IMR-90 (cell line): ENCODE measurements at regions not wholly inside any gene's neighbourhood (a gene's known extent, or its start where the extent isn't known, plus 50 kb on each side); places are given as distances from the start of the nearest gene placed in this dataset.

Source experiments
- ATAC-seq: fragments of 200-7000 bp; cut with Tn5 transposase; 2 replicates; pipeline ENCODE4 v1.9.1; 2020; ENCODE audit warnings: low read depth, mild to moderate bottlenecking, moderate library complexity
- BruUV-seq: library from RNA; stranded (reverse); fragments of 400-500 nt; replicated peaks from 2 replicates; lab custom pipeline; 2021; lab: Mats Ljungman, UMichigan
- CTCF ChIA-PET: fragments of 300-600 bp; formaldehyde crosslinking; extraction: SDS; loops from one replicate; lab custom pipeline; 2021; ENCODE audit warnings: antibody characterized with exemption; lab: Yijun Ruan, JAX
- POLR2A ChIA-PET: fragments of 300-600 bp; sonication (Branson Sonifier 250); formaldehyde crosslinking; loops from one replicate; lab custom pipeline; 2022; ENCODE audit warnings: antibody characterized with exemption; ENCODE audit not compliant: unreplicated experiment; lab: Charles Lee
- DNase-seq: peaks from one replicate; pipeline ENCODE4 v3.0.0; 2013
- H2AFZ ChIP-seq: replicated peaks from 2 replicates; pipeline ENCODE3; 2013; ENCODE audit warnings: low read length, mild to moderate bottlenecking; ENCODE audit not compliant: poor library complexity
- H2AK5ac ChIP-seq: 2 replicates; pipeline ENCODE4 v1.6.1; 2013; ENCODE audit warnings: low read depth, low read length, inconsistent platforms
- H2AK9ac ChIP-seq: replicated peaks from 2 replicates; pipeline ENCODE3; 2013; ENCODE audit warnings: mild to moderate bottlenecking, low read depth, low read length, moderate library complexity; ENCODE audit not compliant: poor library complexity
- H2BK120ac ChIP-seq: 2 replicates; pipeline ENCODE4 v1.6.1; 2013; ENCODE audit warnings: low read depth, low read length, inconsistent platforms
- H2BK15ac ChIP-seq: 3 replicates; pipeline ENCODE4 v1.6.1; 2013; ENCODE audit warnings: low read depth, low read length, inconsistent platforms
- H2BK20ac ChIP-seq: 2 replicates; pipeline ENCODE4 v1.6.1; 2013; ENCODE audit warnings: low read depth, mild to moderate bottlenecking, inconsistent platforms, low read length, moderate library complexity
- H2BK5ac ChIP-seq: 2 replicates; pipeline ENCODE4 v1.6.1; 2013; ENCODE audit warnings: mild to moderate bottlenecking, low read depth, low read length, inconsistent platforms; ENCODE audit not compliant: poor library complexity, severe bottlenecking
- H3K14ac ChIP-seq: replicated peaks from 2 replicates; pipeline ENCODE4 v1.6.1; 2013; ENCODE audit warnings: low read depth, low read length, inconsistent platforms
- H3K18ac ChIP-seq: 2 replicates; pipeline ENCODE4 v1.6.1; 2013; ENCODE audit warnings: low read depth, low read length, control low read depth
- H3K23ac ChIP-seq: 2 replicates; pipeline ENCODE4 v1.6.1; 2013; ENCODE audit warnings: low read depth, low read length, inconsistent platforms
- H3K27ac ChIP-seq: 2 replicates; pipeline ENCODE4 v1.5.1; 2013; ENCODE audit warnings: mild to moderate bottlenecking, control low read depth, low read length; ENCODE audit not compliant: insufficient read depth
- H3K27me3 ChIP-seq: 2 replicates; pipeline ENCODE4 v1.6.1; 2013; ENCODE audit warnings: low read length; ENCODE audit not compliant: control insufficient read depth, insufficient read depth
- H3K36me3 ChIP-seq: 2 replicates; pipeline ENCODE4 v1.6.1; 2013; ENCODE audit warnings: low read length, mixed read lengths; ENCODE audit not compliant: control insufficient read depth, insufficient read depth
- H3K4ac ChIP-seq: 2 replicates; pipeline ENCODE4 v1.6.1; 2013; ENCODE audit warnings: low read depth, low read length, inconsistent platforms
- H3K4me1 ChIP-seq: 2 replicates; pipeline ENCODE4 v1.6.1; 2013; ENCODE audit warnings: low read length, mixed read lengths; ENCODE audit not compliant: control insufficient read depth, insufficient read depth
- H3K4me2 ChIP-seq: 2 replicates; pipeline ENCODE4 v1.6.1; 2013; ENCODE audit warnings: low read depth, mild to moderate bottlenecking, control low read depth, low read length, moderate library complexity
- H3K4me3 ChIP-seq: 2 replicates; pipeline ENCODE4 v1.5.1; 2013; ENCODE audit warnings: low read depth, mild to moderate bottlenecking, control low read depth, low read length, moderate library complexity; ENCODE audit not compliant: insufficient read depth
- H3K56ac ChIP-seq: 2 replicates; pipeline ENCODE4 v1.6.1; 2013; ENCODE audit warnings: low read length, inconsistent platforms; ENCODE audit not compliant: insufficient read depth; ENCODE audit errors: extremely low read depth
- H3K79me1 ChIP-seq, 2 experiments: 2 replicates each; pipeline ENCODE4 v1.6.1; 2013; ENCODE audit warnings: low read length in 2 of 2, inconsistent platforms in 1 of 2, low read depth in 1 of 2
- H3K9ac ChIP-seq: 2 replicates; pipeline ENCODE4 v1.6.1; 2013; ENCODE audit warnings: low read depth, low read length, control low read depth
- H3K9me1 ChIP-seq: 2 replicates; pipeline ENCODE4 v1.6.1; 2013; ENCODE audit warnings: low read length, inconsistent platforms; ENCODE audit not compliant: insufficient read depth
- H3K9me3 ChIP-seq: 2 replicates; pipeline ENCODE4 v1.6.1; 2013; ENCODE audit warnings: low read length; ENCODE audit not compliant: control insufficient read depth, insufficient read depth
- H4K20me1 ChIP-seq: 2 replicates; pipeline ENCODE4 v1.6.1; 2013; ENCODE audit warnings: low read length, inconsistent platforms; ENCODE audit not compliant: insufficient read depth
- H4K5ac ChIP-seq: 2 replicates; pipeline ENCODE4 v1.6.1; 2013; ENCODE audit warnings: mild to moderate bottlenecking, low read depth, low read length, control low read depth
- H4K8ac ChIP-seq, 2 experiments: 2 replicates each; pipeline ENCODE4 v1.6.1; 2013; ENCODE audit warnings: low read depth in 2 of 2, low read length in 2 of 2, control low read depth in 1 of 2, inconsistent platforms in 1 of 2
- H4K91ac ChIP-seq: 2 replicates; pipeline ENCODE4 v1.6.1; 2013; ENCODE audit warnings: low read depth, low read length, inconsistent platforms; ENCODE audit not compliant: insufficient read depth
- BHLHE40 ChIP-seq: fragments of 150-350 bp; IDR thresholded peaks from 2 replicates; pipeline ENCODE4 v1.6.1; 2016; ENCODE audit warnings: mild to moderate bottlenecking, low read depth, low read length
- CEBPB ChIP-seq: IDR thresholded peaks from 2 replicates; pipeline ENCODE4 v1.6.1; 2012; ENCODE audit warnings: low read depth, low read length, improper control_type of control experiment
- CHD1 ChIP-seq: IDR thresholded peaks from 2 replicates; pipeline ENCODE4 v1.6.1; 2012; ENCODE audit warnings: low read depth, low read length, improper control_type of control experiment
- FOS ChIP-seq: fragments of 150-350 bp; IDR thresholded peaks from 2 replicates; pipeline ENCODE4 v1.6.1; 2016; ENCODE audit warnings: low read depth, low read length
- MAFK ChIP-seq: IDR thresholded peaks from 2 replicates; pipeline ENCODE4 v1.6.1; 2012; ENCODE audit warnings: low read depth, low read length, improper control_type of control experiment
- MAZ ChIP-seq: IDR thresholded peaks from 2 replicates; pipeline ENCODE4 v1.6.1; 2012; ENCODE audit warnings: low read depth, mild to moderate bottlenecking, low read length, improper control_type of control experiment, moderate library complexity, borderline replicate concordance
- MXI1 ChIP-seq: IDR thresholded peaks from 2 replicates; pipeline ENCODE4 v1.6.1; 2012; ENCODE audit warnings: low read depth, mild to moderate bottlenecking, low read length, moderate library complexity, borderline replicate concordance
- NFE2L2 ChIP-seq: fragments of 150-350 bp; IDR thresholded peaks from 2 replicates; pipeline ENCODE4 v1.6.1; 2016; ENCODE audit warnings: low read depth, mild to moderate bottlenecking, low read length
- POLR2A ChIP-seq: IDR thresholded peaks from 2 replicates; pipeline ENCODE4 v1.6.1; 2012; ENCODE audit warnings: mild to moderate bottlenecking, low read depth, low read length
- RAD21 ChIP-seq: IDR thresholded peaks from 2 replicates; pipeline ENCODE4 v1.6.1; 2012; ENCODE audit warnings: low read length, improper control_type of control experiment
- RCOR1 ChIP-seq: IDR thresholded peaks from 2 replicates; pipeline ENCODE4 v1.6.1; 2012; ENCODE audit warnings: mild to moderate bottlenecking, low read length, improper control_type of control experiment; ENCODE audit not compliant: insufficient replicate concordance
- RFX5 ChIP-seq: IDR thresholded peaks from 2 replicates; pipeline ENCODE4 v1.8.0; 2012; ENCODE audit warnings: low read depth, mild to moderate bottlenecking, low read length, moderate library complexity
- SMC3 ChIP-seq: fragments of 150-350 bp; IDR thresholded peaks from 2 replicates; pipeline ENCODE4 v1.6.1; 2016; ENCODE audit warnings: low read depth, mild to moderate bottlenecking, antibody characterized with exemption, low read length, moderate library complexity
- WGBS, 2 experiments: methylation state at CpG; one replicate each; pipeline versions ENCODE4 v1.1.5 to v1.1.7; 2013; ENCODE audit warnings: missing lambda C conversion rate in 2 of 2; ENCODE audit not compliant: insufficient read length in 1 of 2; ENCODE audit errors: extremely low coverage in 2 of 2; 5-methylcytosine and 5-hydroxymethylcytosine counted together
- dilution Hi-C: fragments of 300-500 bp; cut with HindIII; formaldehyde crosslinking; loops from one replicate; pipeline ENCODE4 v1.14.3; 2018; ENCODE audit warnings: low sequenced_read_pairs; ENCODE audit not compliant: unreplicated experiment
- in situ Hi-C: fragments of 300-500 bp; cut with MboI; formaldehyde crosslinking; loops from 3 replicates; pipeline ENCODE4 v1.14.3; 2019; ENCODE audit warnings: low sequenced_read_pairs, inconsistent platforms, mixed read lengths
- intact Hi-C: fragments of 100-400 bp; cut with micrococcal nuclease; formaldehyde crosslinking; loops from 2 replicates; pipeline ENCODE4 v1.10.0; 2022
- TF ChIP-seq, protein P1 (sequence below): fragments of 150-350 bp; IDR thresholded peaks from 2 replicates; pipeline ENCODE4 v1.6.1; 2016; ENCODE audit warnings: low read depth, mild to moderate bottlenecking, low read length, moderate library complexity, borderline replicate concordance
- TF ChIP-seq, protein P2 (sequence below): fragments of 150-350 bp; IDR thresholded peaks from 2 replicates; pipeline ENCODE4 v1.6.1; 2017; ENCODE audit warnings: mild to moderate bottlenecking, antibody characterized with exemption, low read length, low read depth

DNA sequence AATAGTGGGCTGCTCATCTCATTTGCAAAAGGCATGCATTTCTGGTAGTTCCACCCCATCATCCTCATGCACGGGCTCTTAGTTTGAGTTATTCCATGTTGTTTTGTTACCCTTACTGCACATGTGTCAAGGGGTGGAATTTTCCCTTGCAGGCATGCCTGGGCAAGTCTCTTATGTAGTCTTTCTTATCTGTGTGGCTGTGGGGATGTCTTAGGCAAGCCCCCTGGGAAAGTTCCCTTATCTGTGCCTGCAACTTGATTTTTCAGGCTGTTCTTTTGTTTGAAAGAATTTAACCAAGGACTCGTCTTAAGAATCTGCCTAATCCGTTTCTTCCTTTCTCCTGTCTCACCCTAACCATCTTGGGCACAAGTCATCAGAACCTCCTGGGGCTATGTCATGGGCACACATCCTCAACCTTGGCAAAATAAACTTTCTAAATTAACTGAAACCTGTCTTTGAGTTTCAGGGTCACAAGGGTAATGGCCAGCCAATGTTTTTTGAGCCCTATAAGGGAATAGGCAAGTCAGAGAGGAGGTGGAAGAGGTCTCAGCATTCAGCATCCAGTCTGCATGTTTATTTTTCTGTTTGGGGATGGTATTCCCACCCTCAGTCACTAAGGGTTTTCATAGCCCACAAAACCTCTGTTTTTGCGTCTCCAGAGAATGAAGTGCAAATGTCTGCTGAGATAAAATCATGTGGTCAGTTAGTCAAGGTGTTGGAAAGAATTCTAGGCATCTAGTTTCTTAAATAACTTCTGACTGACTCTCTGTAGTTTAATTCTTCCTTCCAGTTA, 579.7 kb downstream of the PLA2G4A start:
- H4K91ac ChIP-seq = peak overlapping the region; percentile 84
- H3K4ac ChIP-seq = peak overlapping the region; percentile 80
- H2AK9ac ChIP-seq = no peak overlapping the region
- no peaks in the 10 kb centered on the region for H3K9me3 ChIP-seq
- no TSS peak for BruUV-seq
- H4K20me1 ChIP-seq = no peaks in the 10 kb centered on the region
- H3K56ac ChIP-seq = no peak overlapping the region
- in situ Hi-C loops = no loop called here
- peak overlapping the region; percentile 78 for H3K14ac ChIP-seq
- H2BK120ac ChIP-seq = peak overlapping the region; percentile 94
- DNase-seq (peak; percentile 37), ATAC-seq (peak; percentile 54)
- H2AFZ ChIP-seq = peak overlapping the region; percentile 64
- WGBS, 2 experiments = no CpG with 5 or more reads among the region's 4 CpGs
- H3K4me2 ChIP-seq = no peak overlapping the region
- no peaks in the 10 kb centered on the region for H3K9me1 ChIP-seq
- H3K79me1 ChIP-seq = no peaks in the 10 kb centered on the region
- POLR2A ChIA-PET = interaction anchor here (0.6 kb wide), 1 partner anchor 609 kb away, joined by 4 read pairs; no protein-coding TSS in a partner anchor
- H3K36me3 ChIP-seq = no peaks in the 10 kb centered on the region
- no peak overlapping the region for H3K9ac ChIP-seq
- dilution Hi-C loops = no loop called here
- H3K4me3 ChIP-seq = no peak overlapping the region
- H2BK20ac ChIP-seq = peak overlapping the region; percentile 87
- peaks cover 8% of the 10 kb centered on the region for H3K4me1 ChIP-seq
- peak overlapping the region; percentile 69 for H4K5ac ChIP-seq
- H4K8ac ChIP-seq = peak overlapping the region; percentile 59 to 74; a peak in 3 of 4 replicates
- H2AK5ac ChIP-seq = no peak overlapping the region
- peak overlapping the region; percentile 89 for H3K18ac ChIP-seq
- peak overlapping the region; percentile 82 for H2BK5ac ChIP-seq
- intact Hi-C loops = loop anchor here (5.0 kb wide), 1 partner anchor 141 kb away; no protein-coding TSS in a partner anchor
- peak overlapping the region; percentile 45; the same call in 1 of the 2 replicates for H3K27ac ChIP-seq
- H2BK15ac ChIP-seq = peak overlapping the region; percentile 20; the same call in 1 of the 3 replicates
- H3K27me3 ChIP-seq = no peaks in the 10 kb centered on the region
- H3K23ac ChIP-seq = peak overlapping the region; percentile 60; the same call in 1 of the 2 replicates
- CTCF ChIA-PET = no interaction called here
- TF ChIP-seq POLR2A = no peak
- no peak for TF ChIP-seq CEBPB
- TF ChIP-seq BHLHE40 = no peak
- TF ChIP-seq, protein P1, sequence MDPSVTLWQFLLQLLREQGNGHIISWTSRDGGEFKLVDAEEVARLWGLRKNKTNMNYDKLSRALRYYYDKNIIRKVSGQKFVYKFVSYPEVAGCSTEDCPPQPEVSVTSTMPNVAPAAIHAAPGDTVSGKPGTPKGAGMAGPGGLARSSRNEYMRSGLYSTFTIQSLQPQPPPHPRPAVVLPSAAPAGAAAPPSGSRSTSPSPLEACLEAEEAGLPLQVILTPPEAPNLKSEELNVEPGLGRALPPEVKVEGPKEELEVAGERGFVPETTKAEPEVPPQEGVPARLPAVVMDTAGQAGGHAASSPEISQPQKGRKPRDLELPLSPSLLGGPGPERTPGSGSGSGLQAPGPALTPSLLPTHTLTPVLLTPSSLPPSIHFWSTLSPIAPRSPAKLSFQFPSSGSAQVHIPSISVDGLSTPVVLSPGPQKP = no peak
- no peak for TF ChIP-seq RAD21
- no peak for TF ChIP-seq FOS
- no peak for TF ChIP-seq SMC3
- TF ChIP-seq RFX5 = no peak
- TF ChIP-seq RCOR1 = no peak
- no peak for TF ChIP-seq MAZ
- no peak for TF ChIP-seq CHD1
- no peak for TF ChIP-seq MAFK
- no peak for TF ChIP-seq MXI1
- no peak for TF ChIP-seq NFE2L2
- TF ChIP-seq, protein P2, sequence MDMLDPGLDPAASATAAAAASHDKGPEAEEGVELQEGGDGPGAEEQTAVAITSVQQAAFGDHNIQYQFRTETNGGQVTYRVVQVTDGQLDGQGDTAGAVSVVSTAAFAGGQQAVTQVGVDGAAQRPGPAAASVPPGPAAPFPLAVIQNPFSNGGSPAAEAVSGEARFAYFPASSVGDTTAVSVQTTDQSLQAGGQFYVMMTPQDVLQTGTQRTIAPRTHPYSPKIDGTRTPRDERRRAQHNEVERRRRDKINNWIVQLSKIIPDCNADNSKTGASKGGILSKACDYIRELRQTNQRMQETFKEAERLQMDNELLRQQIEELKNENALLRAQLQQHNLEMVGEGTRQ = no peak
